ENCODE measurements at regions not wholly inside any gene's neighbourhood (a gene's known extent, or its start where the extent isn't known, plus 50 kb on each side); places are given as distances from the start of the nearest gene placed in this dataset.

DNA sequence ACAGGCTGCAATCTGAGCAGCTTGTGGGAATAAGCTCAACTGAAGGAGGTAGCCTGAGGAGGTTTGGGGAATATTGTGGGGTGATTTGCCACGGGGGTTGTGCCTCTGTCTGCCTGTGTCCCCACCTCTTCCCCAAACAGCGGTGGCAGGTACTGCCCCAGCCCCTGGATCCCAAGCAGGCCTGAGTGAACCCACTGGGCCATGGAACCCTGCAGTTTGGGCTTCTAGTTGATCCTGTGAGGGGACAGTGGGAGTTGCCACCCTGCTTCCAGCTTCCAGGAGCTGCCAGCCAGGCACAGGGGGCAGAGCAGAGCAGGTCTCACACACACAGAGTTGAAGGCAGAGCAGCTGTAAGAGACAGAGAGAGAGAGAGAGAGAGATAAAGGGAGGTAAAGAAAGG, 97.4 kb downstream of the PJA1 start:
- TF ChIP-seq EZH2 (IDR thresholded peaks at IDR 0.05; ENCODE audit: low read length, missing control alignments): no peak
- TF ChIP-seq, protein P1, sequence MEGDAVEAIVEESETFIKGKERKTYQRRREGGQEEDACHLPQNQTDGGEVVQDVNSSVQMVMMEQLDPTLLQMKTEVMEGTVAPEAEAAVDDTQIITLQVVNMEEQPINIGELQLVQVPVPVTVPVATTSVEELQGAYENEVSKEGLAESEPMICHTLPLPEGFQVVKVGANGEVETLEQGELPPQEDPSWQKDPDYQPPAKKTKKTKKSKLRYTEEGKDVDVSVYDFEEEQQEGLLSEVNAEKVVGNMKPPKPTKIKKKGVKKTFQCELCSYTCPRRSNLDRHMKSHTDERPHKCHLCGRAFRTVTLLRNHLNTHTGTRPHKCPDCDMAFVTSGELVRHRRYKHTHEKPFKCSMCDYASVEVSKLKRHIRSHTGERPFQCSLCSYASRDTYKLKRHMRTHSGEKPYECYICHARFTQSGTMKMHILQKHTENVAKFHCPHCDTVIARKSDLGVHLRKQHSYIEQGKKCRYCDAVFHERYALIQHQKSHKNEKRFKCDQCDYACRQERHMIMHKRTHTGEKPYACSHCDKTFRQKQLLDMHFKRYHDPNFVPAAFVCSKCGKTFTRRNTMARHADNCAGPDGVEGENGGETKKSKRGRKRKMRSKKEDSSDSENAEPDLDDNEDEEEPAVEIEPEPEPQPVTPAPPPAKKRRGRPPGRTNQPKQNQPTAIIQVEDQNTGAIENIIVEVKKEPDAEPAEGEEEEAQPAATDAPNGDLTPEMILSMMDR (conservative IDR thresholded peaks at IDR 0.05 in 1 of 2, IDR thresholded peaks at IDR 0.05 in 1 of 2; ENCODE audit: low read depth in 1 of 2, low read length in 2 of 2): no peak
